Cardiac muscle cell (in vitro differentiated cells and primary cell): ENCODE measurements at regions not wholly inside any gene's neighbourhood (a gene's known extent, or its start where the extent isn't known, plus 50 kb on each side); places are given as distances from the start of the nearest gene placed in this dataset.

Experiments used
- DNase-seq, 2 donors: peaks; one replicate each; pipeline versions ENCODE4 v3.0.0 to v3.0.0-alpha.2; 2010 to 2017; ENCODE audit warnings: low read depth in 1 of 2, low spot score in 1 of 2
- H3K27ac ChIP-seq: fragments of 200-600 bp; sonication (generic); 2 replicates; pipeline ENCODE4 v1.5.1; 2016
- H3K27me3 ChIP-seq: fragments of 200-600 bp; sonication (generic); 2 replicates; pipeline ENCODE4 v1.6.0; 2016; ENCODE audit warnings: control low read depth
- H3K36me3 ChIP-seq: fragments of 200-600 bp; sonication (generic); 2 replicates; pipeline ENCODE4 v1.5.1; 2016; ENCODE audit warnings: control low read depth
- H3K4me1 ChIP-seq: fragments of 200-600 bp; sonication (generic); 2 replicates; pipeline ENCODE4 v1.8.1; 2017; ENCODE audit warnings: low read depth, mild to moderate bottlenecking, mixed run types
- H3K4me3 ChIP-seq: fragments of 200-600 bp; sonication (generic); 2 replicates; pipeline ENCODE4 v1.5.1; 2016; ENCODE audit warnings: mild to moderate bottlenecking
- H3K9me3 ChIP-seq: fragments of 200-600 bp; sonication (generic); 2 replicates; pipeline ENCODE4 v1.5.1; 2017; ENCODE audit warnings: low read depth, mild to moderate bottlenecking, control low read depth
- TF ChIP-seq, protein P1 (sequence below): IDR thresholded peaks from 2 replicates; pipeline ENCODE4 v1.5.1; 2012; ENCODE audit warnings: low read depth, mild to moderate bottlenecking, low read length

DNA sequence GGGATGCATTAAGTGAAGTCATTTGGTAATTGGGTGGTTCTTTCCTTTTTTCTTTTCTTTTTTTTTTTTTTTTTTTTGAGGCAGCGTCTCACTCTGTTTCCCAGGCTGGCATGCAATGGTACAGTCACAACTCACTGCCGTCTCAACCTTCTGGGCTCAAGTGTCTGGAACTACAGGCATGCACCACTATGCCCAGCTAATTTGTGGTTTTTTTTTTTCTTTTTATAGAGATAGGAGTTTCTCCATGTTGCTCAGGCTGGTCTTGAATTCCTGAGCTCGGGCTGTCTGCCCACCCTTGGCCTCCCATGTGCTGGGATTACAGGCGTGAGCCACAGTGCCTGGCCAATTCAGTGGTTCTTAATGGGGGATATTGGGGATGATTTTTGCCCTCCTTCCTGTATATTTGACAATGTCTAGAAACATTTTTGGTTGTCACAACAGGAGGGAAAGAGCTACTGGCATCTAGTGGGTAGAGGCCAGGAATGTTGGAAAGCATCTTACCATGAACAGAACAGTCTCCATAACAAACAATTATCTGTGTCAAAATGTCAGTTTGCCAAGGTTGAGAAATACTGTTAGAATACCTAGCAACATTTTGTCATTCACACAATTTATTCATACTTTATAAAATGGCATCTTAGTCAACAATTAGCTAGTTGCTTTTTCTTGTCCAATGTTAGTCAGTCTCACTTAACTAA, 79.4 kb upstream of the CNTN3 start:
- no peak for DNase-seq
- no peak overlapping the region for H3K27ac ChIP-seq

GRCh38 chr3:74693251-74693650, 78.8 kb upstream of the CNTN3 start:
- H3K36me3 ChIP-seq, result no peaks in the 10 kb centered on the region
- H3K4me1 ChIP-seq, result peaks cover 6% of the 10 kb centered on the region
- no peaks in the 10 kb centered on the region for H3K9me3 ChIP-seq
- H3K27ac ChIP-seq, result no peak overlapping the region
- no peaks in the 10 kb centered on the region for H3K27me3 ChIP-seq
- no peak overlapping the region for H3K4me3 ChIP-seq
- DNase-seq, result no peak
- TF ChIP-seq, protein P1, sequence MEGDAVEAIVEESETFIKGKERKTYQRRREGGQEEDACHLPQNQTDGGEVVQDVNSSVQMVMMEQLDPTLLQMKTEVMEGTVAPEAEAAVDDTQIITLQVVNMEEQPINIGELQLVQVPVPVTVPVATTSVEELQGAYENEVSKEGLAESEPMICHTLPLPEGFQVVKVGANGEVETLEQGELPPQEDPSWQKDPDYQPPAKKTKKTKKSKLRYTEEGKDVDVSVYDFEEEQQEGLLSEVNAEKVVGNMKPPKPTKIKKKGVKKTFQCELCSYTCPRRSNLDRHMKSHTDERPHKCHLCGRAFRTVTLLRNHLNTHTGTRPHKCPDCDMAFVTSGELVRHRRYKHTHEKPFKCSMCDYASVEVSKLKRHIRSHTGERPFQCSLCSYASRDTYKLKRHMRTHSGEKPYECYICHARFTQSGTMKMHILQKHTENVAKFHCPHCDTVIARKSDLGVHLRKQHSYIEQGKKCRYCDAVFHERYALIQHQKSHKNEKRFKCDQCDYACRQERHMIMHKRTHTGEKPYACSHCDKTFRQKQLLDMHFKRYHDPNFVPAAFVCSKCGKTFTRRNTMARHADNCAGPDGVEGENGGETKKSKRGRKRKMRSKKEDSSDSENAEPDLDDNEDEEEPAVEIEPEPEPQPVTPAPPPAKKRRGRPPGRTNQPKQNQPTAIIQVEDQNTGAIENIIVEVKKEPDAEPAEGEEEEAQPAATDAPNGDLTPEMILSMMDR, result no peak

More for the DNA sequence above, 79.4 kb upstream of the CNTN3 start:
- Histone ChIP-seq H3K27me3 (no peaks in the 10 kb centered on the region), H3K4me3 (no peak overlapping the region), H3K9me3 (no peaks in the 10 kb centered on the region), H3K36me3 (no peaks in the 10 kb centered on the region), H3K4me1 (peaks cover 6% of the 10 kb centered on the region)
- TF ChIP-seq, protein P1, result no peak

- peaks cover 6% of the 10 kb centered on the region for H3K4me1 ChIP-seq
- DNase-seq, result peak in 1 of 2 donors; percentile 20
- H3K9me3 ChIP-seq, result no peaks in the 10 kb centered on the region
- no peaks in the 10 kb centered on the region for H3K36me3 ChIP-seq
- no peaks in the 10 kb centered on the region for H3K27me3 ChIP-seq
- no peak overlapping the region for H3K4me3 ChIP-seq
- TF ChIP-seq, protein P1, result no peak
- no peak overlapping the region for H3K27ac ChIP-seq
These were observed 77.5 kb upstream of the CNTN3 start for GRCh38 chr3:74691946-74692345.

- TF ChIP-seq, protein P1, result no peak
- H3K27me3 ChIP-seq, result no peaks in the 10 kb centered on the region
- no peaks in the 10 kb centered on the region for H3K4me1 ChIP-seq
- no peak for DNase-seq
- H3K27ac ChIP-seq, result no peak overlapping the region
- no peaks in the 10 kb centered on the region for H3K36me3 ChIP-seq
- H3K4me3 ChIP-seq, result no peak overlapping the region
- no peaks in the 10 kb centered on the region for H3K9me3 ChIP-seq
These were observed 58.9 kb upstream of the CNTN3 start for GRCh38 chr3:74673326-74673725.

DNA sequence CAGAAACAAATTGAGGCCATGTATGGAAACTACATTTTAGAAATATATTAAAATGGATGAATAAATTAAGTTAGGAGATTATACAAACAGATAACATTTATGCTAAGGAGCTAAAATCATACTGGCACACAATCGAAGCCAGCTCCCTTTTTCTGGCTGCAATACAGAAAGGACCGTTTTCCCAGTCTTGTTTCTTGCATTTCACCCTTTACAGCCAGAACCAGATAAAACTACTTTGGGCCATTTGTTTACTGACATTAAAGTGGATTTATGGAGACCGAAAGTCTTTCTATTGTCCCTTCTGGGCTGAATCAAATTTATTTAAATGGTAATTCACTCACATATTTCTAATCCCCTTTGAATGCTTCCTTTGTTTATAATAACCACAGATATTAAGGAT, 50.1 kb upstream of the CNTN3 start:
- H3K36me3 ChIP-seq, result no peaks in the 10 kb centered on the region
- H3K9me3 ChIP-seq, result no peaks in the 10 kb centered on the region
- H3K27ac ChIP-seq, result no peak overlapping the region
- H3K4me3 ChIP-seq, result no peak overlapping the region
- no peaks in the 10 kb centered on the region for H3K4me1 ChIP-seq
- DNase-seq, result no peak
- TF ChIP-seq, protein P1, result no peak
- H3K27me3 ChIP-seq, result no peaks in the 10 kb centered on the region
